ENCODE measurements at regions not wholly inside any gene's neighbourhood (a gene's known extent, or its start where the extent isn't known, plus 50 kb on each side); places are given as distances from the start of the nearest gene placed in this dataset.

- TF ChIP-seq CTCF (IDR thresholded peaks at IDR 0.05; ENCODE audit: insufficient read depth, low read length) (no peak), POLR2AphosphoS5 (IDR thresholded peaks at IDR 0.05; ENCODE audit: low read depth) (no peak), GABPA (IDR thresholded peaks at IDR 0.05; ENCODE audit: low read depth) (no peak), SPI1 (IDR thresholded peaks at IDR 0.05; ENCODE audit: borderline replicate concordance, low read depth) (no peak)
- TF ChIP-seq, protein P1, sequence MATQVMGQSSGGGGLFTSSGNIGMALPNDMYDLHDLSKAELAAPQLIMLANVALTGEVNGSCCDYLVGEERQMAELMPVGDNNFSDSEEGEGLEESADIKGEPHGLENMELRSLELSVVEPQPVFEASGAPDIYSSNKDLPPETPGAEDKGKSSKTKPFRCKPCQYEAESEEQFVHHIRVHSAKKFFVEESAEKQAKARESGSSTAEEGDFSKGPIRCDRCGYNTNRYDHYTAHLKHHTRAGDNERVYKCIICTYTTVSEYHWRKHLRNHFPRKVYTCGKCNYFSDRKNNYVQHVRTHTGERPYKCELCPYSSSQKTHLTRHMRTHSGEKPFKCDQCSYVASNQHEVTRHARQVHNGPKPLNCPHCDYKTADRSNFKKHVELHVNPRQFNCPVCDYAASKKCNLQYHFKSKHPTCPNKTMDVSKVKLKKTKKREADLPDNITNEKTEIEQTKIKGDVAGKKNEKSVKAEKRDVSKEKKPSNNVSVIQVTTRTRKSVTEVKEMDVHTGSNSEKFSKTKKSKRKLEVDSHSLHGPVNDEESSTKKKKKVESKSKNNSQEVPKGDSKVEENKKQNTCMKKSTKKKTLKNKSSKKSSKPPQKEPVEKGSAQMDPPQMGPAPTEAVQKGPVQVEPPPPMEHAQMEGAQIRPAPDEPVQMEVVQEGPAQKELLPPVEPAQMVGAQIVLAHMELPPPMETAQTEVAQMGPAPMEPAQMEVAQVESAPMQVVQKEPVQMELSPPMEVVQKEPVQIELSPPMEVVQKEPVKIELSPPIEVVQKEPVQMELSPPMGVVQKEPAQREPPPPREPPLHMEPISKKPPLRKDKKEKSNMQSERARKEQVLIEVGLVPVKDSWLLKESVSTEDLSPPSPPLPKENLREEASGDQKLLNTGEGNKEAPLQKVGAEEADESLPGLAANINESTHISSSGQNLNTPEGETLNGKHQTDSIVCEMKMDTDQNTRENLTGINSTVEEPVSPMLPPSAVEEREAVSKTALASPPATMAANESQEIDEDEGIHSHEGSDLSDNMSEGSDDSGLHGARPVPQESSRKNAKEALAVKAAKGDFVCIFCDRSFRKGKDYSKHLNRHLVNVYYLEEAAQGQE (IDR thresholded peaks at IDR 0.05; ENCODE audit: insufficient replicate concordance, low read depth), result no peak
Observed at GRCh38 chr4:19631814-19632213, 619.9 kb upstream of the SLIT2 start.

Data from HL-60 (cell line).